ENCODE measurements at regions not wholly inside any gene's neighbourhood (a gene's known extent, or its start where the extent isn't known, plus 50 kb on each side); places are given as distances from the start of the nearest gene placed in this dataset.

GRCh38 chr13:88411696-88412095 is 740.5 kb downstream of the SLITRK5 start:
- no peak for TF ChIP-seq CTCF (IDR thresholded peaks at IDR 0.05)
- TF ChIP-seq POLR2A (IDR thresholded peaks at IDR 0.05) = no peak

All from thyroid gland (tissue), 4 donors.